Astrocyte of the cerebellum (primary cell): ENCODE measurements at regions not wholly inside any gene's neighbourhood (a gene's known extent, or its start where the extent isn't known, plus 50 kb on each side); places are given as distances from the start of the nearest gene placed in this dataset.

Experiments used
- DNase-seq: peaks from one replicate; pipeline ENCODE4 v3.0.0-alpha.2; 2011; ENCODE audit warnings: low read depth
- H3K4me3 ChIP-seq: 2 replicates; pipeline ENCODE4 v1.5.1; 2011; ENCODE audit warnings: mild to moderate bottlenecking, low read depth, low read length, moderate library complexity
- in situ Hi-C: cut with HindIII; loops from 2 replicates; pipeline ENCODE4 v1.10.0; 2017; ENCODE audit warnings: low sequenced_read_pairs
- TF ChIP-seq, protein P1 (sequence below): IDR thresholded peaks from 2 replicates; pipeline ENCODE4 v1.5.1; 2012; ENCODE audit warnings: low read length, low read depth, moderate library complexity, mild to moderate bottlenecking; ENCODE audit errors: missing control alignments

DNA sequence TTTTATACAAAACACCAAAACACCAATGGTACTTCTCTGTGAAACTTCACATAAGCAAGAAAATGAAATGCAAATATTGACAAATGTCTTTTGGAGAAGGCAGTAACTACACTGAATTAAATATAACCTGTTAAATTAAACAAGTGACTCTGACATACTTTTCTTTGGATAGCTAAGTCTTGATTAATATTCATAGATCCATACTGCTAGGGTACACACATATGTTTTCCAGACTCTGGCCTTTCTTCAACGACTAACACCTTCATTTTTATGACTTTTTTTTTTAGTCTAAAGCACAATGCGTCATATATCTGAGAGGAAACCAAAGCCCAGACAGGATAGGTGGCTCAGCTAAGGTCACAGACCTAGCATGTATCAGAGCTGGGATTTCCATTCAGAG is 263.7 kb downstream of the TENT4A start:
- H3K4me3 ChIP-seq: no peak overlapping the region
- in situ Hi-C loops: no loop called here
- DNase-seq: no peak
- TF ChIP-seq, protein P1, sequence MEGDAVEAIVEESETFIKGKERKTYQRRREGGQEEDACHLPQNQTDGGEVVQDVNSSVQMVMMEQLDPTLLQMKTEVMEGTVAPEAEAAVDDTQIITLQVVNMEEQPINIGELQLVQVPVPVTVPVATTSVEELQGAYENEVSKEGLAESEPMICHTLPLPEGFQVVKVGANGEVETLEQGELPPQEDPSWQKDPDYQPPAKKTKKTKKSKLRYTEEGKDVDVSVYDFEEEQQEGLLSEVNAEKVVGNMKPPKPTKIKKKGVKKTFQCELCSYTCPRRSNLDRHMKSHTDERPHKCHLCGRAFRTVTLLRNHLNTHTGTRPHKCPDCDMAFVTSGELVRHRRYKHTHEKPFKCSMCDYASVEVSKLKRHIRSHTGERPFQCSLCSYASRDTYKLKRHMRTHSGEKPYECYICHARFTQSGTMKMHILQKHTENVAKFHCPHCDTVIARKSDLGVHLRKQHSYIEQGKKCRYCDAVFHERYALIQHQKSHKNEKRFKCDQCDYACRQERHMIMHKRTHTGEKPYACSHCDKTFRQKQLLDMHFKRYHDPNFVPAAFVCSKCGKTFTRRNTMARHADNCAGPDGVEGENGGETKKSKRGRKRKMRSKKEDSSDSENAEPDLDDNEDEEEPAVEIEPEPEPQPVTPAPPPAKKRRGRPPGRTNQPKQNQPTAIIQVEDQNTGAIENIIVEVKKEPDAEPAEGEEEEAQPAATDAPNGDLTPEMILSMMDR: no peak

DNA sequence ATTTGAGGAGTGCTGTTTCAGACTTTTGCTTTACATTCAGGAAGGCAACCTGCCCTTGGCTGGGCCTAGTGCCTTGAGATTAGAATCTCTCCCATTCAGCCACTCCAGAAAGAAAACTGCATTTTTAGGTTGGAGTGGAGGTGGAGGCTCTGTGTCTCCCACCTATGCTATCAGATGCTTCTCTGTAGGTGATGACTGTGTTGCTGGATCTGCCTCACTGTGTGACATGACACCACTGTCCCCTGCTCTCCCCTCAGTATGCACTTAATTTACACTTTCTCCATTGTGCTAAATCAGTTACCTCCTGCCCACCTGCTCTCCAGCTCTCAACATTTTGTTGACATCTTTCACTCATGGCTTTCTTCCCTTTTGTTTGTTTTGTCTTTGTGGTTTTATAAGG is 265.8 kb downstream of the TENT4A start:
- no peak overlapping the region for H3K4me3 ChIP-seq
- TF ChIP-seq, protein P1: no peak
- in situ Hi-C loops: no loop called here
- DNase-seq: no peak

DNA sequence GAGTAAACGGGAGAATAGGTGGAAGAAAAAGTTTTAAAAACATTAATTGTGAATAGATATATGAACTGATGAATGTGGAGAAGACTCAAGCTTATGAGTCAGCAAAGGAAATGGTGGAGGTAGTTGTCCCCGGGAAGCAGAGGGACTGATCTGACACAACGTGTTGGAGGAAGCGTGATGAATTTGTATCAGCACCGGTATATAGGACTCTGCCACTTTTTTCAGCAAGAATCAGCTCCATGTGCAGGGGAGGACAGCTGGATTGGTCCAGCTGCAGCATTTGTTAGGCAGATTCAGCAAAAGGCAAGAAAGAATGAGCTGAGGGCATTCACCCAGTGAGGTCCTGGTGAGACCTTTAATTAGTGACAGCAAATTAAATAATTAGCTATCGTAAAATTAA is 276.0 kb downstream of the TENT4A start:
- H3K4me3 ChIP-seq: no peak overlapping the region
- DNase-seq: no peak
- TF ChIP-seq, protein P1: no peak
- in situ Hi-C loops: no loop called here

DNA sequence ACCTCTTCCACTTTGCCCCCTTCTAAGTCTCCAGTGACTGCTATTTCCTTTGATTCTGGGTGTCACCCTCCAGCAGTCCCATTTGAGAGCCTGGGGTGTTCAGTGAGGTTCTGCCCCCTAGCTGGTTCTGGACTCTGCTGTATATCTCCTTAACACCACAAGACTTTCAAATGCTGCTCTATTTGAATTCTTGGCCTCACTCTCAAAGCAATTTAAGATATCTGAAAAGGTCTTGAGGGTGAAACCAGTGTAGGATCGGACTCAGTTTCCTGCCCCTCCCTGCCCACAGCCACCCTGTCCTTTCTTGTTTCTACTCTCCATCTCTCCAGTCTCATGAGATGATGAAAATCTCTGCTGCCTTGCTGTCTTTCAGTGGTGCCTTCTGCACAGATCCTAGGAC is 280.9 kb downstream of the TENT4A start:
- no peak for DNase-seq
- in situ Hi-C loops: no loop called here
- TF ChIP-seq, protein P1: no peak
- H3K4me3 ChIP-seq: no peak overlapping the region

DNA sequence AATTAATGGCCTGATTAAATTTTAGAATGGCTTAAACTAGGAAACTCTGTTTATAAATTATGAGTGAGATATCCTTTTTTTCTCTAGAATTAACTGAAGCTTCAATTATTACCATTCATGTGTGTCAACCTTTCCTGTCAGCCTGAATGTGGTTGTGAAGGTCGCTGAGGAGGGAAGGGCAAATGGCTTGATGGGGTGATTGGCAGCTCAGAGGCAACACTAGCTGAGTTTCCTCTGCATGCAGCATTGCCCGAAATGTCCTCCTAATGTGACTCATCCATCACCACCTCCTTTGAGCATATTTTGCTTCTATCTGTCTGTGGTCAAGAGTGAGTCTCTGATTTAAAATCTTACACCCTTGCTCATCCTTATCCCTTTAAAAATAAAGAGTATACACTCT is 281.9 kb downstream of the TENT4A start:
- TF ChIP-seq, protein P1: no peak
- in situ Hi-C loops: no loop called here
- H3K4me3 ChIP-seq: no peak overlapping the region
- DNase-seq: no peak

DNA sequence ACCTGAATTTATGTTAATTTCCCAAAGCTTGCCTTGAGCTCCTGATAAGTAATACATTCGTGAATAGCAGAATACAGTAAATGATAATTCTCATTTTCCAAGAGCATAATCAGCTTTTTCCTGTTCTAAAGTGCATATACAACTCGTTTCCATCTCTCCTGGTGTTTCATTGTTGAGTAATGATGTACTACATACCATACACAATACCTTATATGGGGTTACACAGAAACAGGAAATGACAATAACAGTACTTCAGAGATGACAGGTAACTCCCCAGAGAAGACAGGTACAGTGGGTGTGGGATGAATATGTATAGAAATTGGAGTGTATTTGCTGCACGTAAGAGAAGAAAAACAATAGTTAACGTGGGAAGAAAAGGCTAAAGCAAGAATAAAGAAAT is 287.1 kb downstream of the TENT4A start:
- no peak for DNase-seq
- no peak overlapping the region for H3K4me3 ChIP-seq
- in situ Hi-C loops: no loop called here
- TF ChIP-seq, protein P1: no peak

DNA sequence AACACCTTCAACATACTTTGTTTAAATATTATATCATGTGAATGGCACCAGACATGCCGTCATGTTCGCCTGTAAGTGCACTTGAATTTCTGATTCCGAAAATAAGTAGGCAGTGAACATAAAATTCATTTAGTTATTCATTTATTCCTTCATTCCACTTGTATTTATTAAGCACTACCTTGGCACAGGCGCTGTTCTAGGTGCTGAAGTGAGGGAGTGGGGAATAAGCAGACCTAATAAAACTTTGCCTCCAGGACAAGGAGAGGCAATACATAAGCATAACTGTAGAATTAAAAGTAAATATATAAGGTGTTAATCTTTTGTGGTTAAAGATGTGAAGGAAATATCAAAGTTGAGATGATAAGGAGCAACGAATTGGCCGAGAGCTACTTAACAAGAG is 297.4 kb downstream of the TENT4A start:
- no peak for DNase-seq
- TF ChIP-seq, protein P1: no peak
- in situ Hi-C loops: no loop called here
- H3K4me3 ChIP-seq: no peak overlapping the region
